GM18519 (cell line): ENCODE measurements at regions not wholly inside any gene's neighbourhood (a gene's known extent, or its start where the extent isn't known, plus 50 kb on each side); places are given as distances from the start of the nearest gene placed in this dataset.

Experiments used
- ATAC-seq: cut with Tn5 transposase; IDR thresholded peaks from one replicate; pipeline ENCODE4 v1.9.1; 2021; ENCODE audit warnings: mild to moderate bottlenecking, moderate library complexity; ENCODE audit not compliant: unreplicated experiment, low FRiP score

GRCh38 chr12:17278946-17279345, 673.0 kb upstream of the LMO3 start:
- ATAC-seq, result no peak

- ATAC-seq, result no peak
Observed at GRCh38 chr12:17276196-17276595, 670.2 kb upstream of the LMO3 start.

- ATAC-seq, result no peak
Observed at GRCh38 chr12:17266856-17267255, 660.9 kb upstream of the LMO3 start.

GRCh38 chr12:17264603-17265002, 658.6 kb upstream of the LMO3 start:
- ATAC-seq, result no peak

GRCh38 chr12:17239874-17240273, 633.9 kb upstream of the LMO3 start:
- no peak for ATAC-seq

- ATAC-seq, result no peak
Observed at GRCh38 chr12:17235996-17236395, 630.0 kb upstream of the LMO3 start.

- ATAC-seq, result no peak
Observed at GRCh38 chr12:17215759-17216570, 610.0 kb upstream of the LMO3 start.

- no peak for ATAC-seq
Observed at GRCh38 chr12:17214929-17215328, 609.0 kb upstream of the LMO3 start.

GRCh38 chr12:17206553-17206952, 600.6 kb upstream of the LMO3 start:
- no peak for ATAC-seq

GRCh38 chr12:17204289-17205054, 598.5 kb upstream of the LMO3 start:
- ATAC-seq, result no peak

- no peak for ATAC-seq
Observed at GRCh38 chr12:17203497-17203896, 597.5 kb upstream of the LMO3 start.

GRCh38 chr12:17197971-17198370, 592.0 kb upstream of the LMO3 start:
- no peak for ATAC-seq

GRCh38 chr12:17192721-17193120, 586.8 kb upstream of the LMO3 start:
- no peak for ATAC-seq

- no peak for ATAC-seq
Observed at GRCh38 chr12:17169726-17170471, 563.9 kb upstream of the LMO3 start.

GRCh38 chr12:17159506-17160300, 553.7 kb upstream of the LMO3 start:
- ATAC-seq, result no peak

GRCh38 chr12:17158201-17158600, 552.2 kb upstream of the LMO3 start:
- no peak for ATAC-seq

GRCh38 chr12:17151917-17152316, 546.0 kb upstream of the LMO3 start:
- ATAC-seq, result no peak

- ATAC-seq, result no peak
Observed at GRCh38 chr12:17148706-17149105, 542.7 kb upstream of the LMO3 start.

GRCh38 chr12:17142856-17143255, 536.9 kb upstream of the LMO3 start:
- no peak for ATAC-seq

GRCh38 chr12:17139931-17140330, 534.0 kb upstream of the LMO3 start:
- ATAC-seq, result no peak
